ENCODE measurements at regions not wholly inside any gene's neighbourhood (a gene's known extent, or its start where the extent isn't known, plus 50 kb on each side); places are given as distances from the start of the nearest gene placed in this dataset.

GRCh38 chr5:164742025-164742424 is 1236.6 kb downstream of the MAT2B start:
- DNase-seq: no peak

DNA sequence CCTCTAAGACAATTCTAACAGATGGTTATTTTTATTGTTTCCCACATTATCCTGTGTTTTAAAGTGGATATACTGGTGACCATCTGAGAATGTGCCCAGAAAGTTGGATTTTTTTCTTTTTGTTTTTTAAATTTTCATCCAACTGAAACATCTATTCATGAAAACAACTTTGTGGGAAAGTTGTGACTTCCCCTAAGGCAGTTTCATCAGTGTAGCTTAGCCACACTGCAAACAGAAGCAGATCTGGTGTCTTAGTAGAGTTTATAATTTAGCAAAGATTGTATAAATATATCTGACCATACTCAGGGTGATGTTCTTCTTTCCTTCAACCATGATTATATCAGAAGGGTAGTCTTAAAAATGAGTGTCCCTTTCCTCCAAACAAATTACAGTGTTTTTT is 1241.3 kb downstream of the MAT2B start:
- DNase-seq: no peak

DNA sequence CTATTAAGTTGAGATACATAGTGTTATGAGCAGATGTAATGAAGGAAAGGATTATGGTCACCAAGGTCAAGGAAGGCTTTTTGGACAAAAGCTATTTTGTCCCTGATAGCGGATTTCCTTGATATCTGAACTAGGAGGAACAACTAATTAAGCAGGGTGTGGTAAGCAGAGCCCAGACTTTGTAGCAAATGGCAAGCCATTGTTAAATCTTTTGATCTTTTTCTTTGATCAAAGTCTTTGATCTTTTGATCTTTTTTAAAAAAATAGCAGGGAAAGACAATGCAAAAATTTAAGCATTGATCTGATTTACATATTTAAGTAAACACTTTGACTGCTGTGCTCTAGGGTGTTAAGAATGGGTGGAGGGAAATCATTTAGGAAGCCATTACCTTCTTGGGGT is 1242.0 kb downstream of the MAT2B start:
- DNase-seq: no peak

GRCh38 chr5:164748861-164749260 is 1243.4 kb downstream of the MAT2B start:
- DNase-seq: no peak

GRCh38 chr5:164753434-164753833 is 1248.0 kb downstream of the MAT2B start:
- DNase-seq: no peak

- no peak for DNase-seq
Observed at GRCh38 chr5:164763206-164763605, 1257.8 kb downstream of the MAT2B start.

GRCh38 chr5:164772122-164772521 is 1266.7 kb downstream of the MAT2B start:
- DNase-seq: no peak

- DNase-seq: no peak
Observed at GRCh38 chr5:164784230-164784629, 1278.8 kb downstream of the MAT2B start.

- no peak for DNase-seq
Observed at GRCh38 chr5:164798110-164798509, 1292.7 kb downstream of the MAT2B start.

DNA sequence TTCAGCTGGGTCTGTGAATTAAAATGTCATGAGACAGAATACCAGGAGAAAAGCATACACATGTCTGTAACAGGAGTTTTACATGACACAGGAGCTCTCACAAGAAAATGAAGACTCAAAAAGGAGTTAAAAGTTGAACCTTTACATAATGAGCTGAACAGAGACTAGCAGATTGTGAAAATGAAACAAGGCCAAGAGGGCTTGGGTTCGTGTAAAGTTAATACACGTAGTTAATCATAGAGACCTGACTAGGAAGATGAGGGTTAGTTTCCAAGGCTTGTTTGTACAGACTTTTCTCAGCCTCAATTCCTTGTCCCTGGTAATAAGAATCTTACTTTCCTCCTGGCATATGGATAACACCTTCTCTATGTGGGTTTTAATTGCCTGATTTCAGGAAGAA is 1294.0 kb downstream of the MAT2B start:
- DNase-seq: no peak

DNA sequence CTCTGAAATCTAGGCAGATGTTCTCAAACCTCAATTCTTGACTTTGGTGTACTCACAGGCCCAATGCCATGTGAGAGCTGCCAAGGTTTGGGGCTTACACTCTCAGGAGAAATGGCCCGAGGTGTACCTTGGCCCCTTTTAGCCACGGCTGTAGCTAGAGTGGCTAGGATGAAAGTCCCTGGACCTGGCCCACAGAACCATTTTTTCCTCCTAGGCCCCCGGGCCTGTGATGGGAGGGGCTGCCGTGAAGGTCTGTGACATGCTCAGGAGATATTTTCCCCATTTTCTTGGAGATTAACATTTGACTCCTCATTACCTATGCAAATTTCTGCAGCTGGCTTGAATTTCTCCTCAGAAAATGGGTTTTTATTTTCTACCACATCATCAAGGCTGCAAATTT is 1296.5 kb downstream of the MAT2B start:
- DNase-seq: no peak

GRCh38 chr5:164809821-164810220 is 1304.4 kb downstream of the MAT2B start:
- DNase-seq: no peak

GRCh38 chr5:164818445-164818844 is 1313.0 kb downstream of the MAT2B start:
- DNase-seq: no peak

DNA sequence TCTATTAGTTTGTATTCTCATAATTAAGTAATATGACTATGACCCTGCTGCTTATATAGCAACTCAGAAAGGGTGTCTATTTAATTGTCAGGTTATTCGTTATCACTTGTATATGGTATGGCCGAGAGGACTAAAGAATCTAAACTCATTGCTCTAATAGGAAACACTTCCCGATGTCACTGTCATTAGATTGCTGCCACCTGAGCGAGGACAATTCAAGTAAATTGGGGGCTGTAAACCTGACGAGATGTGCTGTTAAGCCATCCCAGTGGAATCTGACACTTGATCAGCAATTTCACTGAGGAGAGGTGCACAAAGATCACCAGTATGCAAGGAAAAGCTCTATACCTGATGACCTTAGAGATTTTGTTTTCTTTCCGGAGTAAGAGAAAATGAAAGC is 1319.3 kb downstream of the MAT2B start:
- no peak for DNase-seq

DNA sequence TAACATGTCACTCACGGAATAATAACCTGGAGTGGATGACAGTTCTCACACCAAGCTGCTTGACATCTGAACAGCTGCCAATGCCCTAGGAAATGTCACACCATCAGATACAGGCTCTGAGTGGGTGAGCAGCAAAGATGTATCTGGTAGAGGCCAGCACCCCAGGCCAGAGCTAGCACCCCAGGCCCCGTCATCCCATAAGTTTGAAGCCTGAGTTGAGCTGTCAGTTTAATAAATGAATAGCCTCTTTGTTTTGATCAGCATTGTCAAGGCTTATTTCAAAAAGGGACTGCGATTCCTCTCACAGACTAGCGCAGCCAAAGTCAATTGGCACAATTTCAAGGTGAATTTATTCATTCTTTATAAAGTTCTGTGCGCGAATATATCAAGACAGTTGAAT is 1327.1 kb downstream of the MAT2B start:
- no peak for DNase-seq

- DNase-seq: no peak
Observed at GRCh38 chr5:164844348-164844747, 1338.9 kb downstream of the MAT2B start.

GRCh38 chr5:164860896-164861295 is 1355.5 kb downstream of the MAT2B start:
- DNase-seq: no peak

- DNase-seq: no peak
Observed at GRCh38 chr5:164861610-164862009, 1356.2 kb downstream of the MAT2B start.

GRCh38 chr5:164868761-164869160 is 1363.3 kb downstream of the MAT2B start:
- no peak for DNase-seq

GRCh38 chr5:164869325-164869724 is 1363.9 kb downstream of the MAT2B start:
- no peak for DNase-seq

DNA sequence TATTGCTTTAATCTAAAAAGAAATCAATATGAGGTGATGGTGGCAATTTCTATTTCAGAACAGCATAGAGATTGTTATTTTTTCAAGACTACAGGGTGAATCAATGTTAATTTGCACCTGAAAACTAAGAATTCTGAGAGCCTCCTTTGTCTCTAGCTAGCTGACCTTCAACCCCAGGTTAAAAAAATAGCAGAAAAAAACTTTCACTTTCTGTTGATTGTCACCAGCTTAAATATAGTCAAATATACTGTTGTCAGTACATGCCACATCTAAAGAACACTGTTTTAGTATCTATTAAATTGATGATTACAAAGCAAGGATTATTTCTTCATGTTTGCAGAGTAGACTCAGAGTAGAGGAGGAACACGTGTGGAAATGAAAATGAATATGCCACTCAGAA is 1371.4 kb downstream of the MAT2B start:
- no peak for DNase-seq

GRCh38 chr5:164881442-164881841 is 1376.0 kb downstream of the MAT2B start:
- DNase-seq: no peak

GRCh38 chr5:164885179-164885578 is 1379.8 kb downstream of the MAT2B start:
- DNase-seq: no peak

GRCh38 chr5:164893071-164893470 is 1387.7 kb downstream of the MAT2B start:
- no peak for DNase-seq

DNA sequence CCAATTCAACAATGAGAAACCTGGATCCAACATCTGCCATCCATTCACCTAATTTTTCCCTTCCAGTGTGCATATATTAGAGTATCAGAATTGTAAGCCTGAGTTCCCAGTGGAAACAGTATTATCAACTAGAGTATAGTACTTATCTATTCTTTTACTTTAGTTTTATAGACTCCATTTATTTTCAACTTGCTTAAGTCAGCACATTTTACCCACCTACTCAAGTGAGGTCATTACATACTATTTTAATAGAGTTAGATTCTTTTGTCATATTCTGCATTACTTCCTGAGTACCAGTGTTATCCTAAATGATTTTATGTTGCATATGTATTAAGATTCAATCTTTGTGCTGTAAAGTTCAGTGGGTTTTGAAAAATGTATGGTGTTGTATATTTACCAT is 1393.3 kb downstream of the MAT2B start:
- no peak for DNase-seq

DNA sequence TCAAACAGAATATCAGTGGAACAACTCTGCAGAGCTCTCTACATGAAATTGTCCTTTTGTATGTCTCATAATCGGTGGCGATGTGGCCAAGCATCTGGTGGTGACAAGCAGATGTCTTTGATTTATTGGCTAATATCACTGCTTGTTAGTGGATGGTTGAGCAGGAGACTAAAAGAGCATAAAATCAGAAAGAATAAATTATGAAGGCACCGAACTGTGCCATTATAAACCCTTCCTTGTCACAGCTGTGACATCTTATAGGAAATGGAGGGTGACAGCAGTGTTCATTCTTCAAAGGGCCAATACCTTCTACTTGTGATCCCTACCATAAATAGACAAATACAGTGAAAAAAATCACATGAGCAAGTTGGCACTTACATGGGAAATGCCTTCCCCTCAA is 1404.3 kb downstream of the MAT2B start:
- no peak for DNase-seq

Measured in NCI-H2081 (cell line).